ENCODE measurements at regions not wholly inside any gene's neighbourhood (a gene's known extent, or its start where the extent isn't known, plus 50 kb on each side); places are given as distances from the start of the nearest gene placed in this dataset.
"Not testable (repeated sequence)": the region's sequence is repeated elsewhere in the genome, so short reads cannot be mapped to it uniquely, and the experiment has no call there.

DNA sequence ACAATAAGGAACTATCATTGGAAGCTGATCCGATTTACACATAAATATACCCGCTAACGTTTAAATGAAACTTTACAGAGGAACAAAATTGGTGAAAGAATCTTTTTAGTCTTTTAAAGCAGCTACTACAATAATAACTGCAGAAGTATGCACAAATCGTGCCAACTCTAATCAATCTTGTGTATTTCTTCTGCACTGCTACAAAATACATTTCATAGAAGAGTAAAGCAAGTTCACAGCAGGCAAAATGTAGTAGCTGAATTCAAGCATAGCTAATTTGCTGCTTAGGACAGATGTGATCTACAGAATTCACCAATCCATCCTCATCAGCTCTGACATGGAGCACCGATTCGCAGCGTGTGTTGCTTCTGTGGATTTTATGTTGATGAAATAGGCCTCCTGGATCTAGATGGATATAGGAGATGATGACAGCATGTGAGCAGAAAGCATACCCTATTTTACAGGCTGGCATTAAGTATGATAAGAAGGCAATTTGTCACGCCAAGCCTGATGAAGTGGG, 367.3 kb upstream of the FGF13 start:
- ATAC-seq (no peak), DNase-seq (no peak)
- intact Hi-C loops (cut with micrococcal nuclease) = no loop called here

DNA sequence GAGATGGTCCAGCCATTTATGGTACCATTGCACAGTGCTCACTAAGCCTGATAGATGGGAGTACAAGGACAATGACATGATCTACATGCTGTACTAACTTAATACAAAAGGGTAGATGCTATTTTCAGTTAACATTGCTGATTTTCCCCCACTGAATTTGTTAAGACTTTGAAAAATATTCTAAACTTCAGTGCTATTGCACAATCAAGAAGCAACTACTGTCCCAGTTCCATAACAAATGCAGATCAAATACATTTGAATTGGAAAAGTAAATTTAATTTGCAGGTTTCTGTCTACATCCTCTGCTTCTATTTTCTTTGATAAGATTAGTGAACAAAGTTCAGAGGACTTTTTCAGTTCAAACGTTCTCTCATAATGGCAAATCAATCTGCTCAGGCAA, 366.8 kb upstream of the FGF13 start:
- DNase-seq = no peak
- ATAC-seq = no peak
- intact Hi-C loops (cut with micrococcal nuclease) = no loop called here

DNA sequence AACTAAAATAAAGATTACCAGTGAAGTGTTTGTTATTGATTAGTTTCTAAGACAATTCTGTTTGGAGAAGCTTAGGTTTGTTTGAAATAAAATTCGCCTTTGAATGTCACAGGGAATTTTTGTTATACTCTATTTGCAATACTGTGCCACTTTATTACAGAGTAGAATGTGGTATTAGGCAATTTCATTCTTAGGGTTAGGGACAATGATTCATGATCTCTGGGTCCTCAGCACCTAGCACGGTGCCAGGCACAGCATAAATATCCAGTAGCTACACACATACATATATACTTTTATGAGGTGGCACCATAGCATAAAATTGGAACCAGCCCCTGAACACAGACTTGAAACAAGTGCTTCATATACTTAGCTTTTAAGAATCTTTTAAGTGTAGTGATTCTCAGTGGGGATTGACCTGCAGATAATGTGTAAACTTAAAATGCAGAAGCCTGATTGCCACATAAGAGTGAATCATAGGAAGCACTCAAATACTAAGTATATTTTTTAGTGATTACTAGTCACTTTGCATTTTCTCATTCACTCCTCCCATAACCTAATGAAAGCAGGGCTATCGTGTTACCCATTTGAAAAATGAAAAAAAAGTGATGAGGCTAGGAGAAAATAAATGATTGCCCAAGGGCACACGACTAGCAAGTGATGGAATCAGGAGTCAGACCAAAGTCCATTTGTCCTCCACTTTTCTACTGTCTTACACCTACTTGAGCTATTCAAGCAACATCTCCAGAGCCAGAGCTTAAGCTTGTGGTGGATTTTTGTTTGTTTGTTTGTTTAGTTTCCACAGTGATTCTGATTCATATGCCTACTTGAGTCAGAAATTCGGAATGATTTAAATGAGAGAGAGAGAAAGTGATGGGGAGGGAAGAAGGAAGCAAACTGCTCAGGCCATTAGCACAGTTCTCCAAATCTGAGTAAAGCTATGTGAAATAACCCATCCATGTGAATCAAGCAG, 366.0 kb upstream of the FGF13 start:
- DNase-seq = no peak
- ATAC-seq = no peak
- intact Hi-C loops (cut with micrococcal nuclease) = no loop called here

DNA sequence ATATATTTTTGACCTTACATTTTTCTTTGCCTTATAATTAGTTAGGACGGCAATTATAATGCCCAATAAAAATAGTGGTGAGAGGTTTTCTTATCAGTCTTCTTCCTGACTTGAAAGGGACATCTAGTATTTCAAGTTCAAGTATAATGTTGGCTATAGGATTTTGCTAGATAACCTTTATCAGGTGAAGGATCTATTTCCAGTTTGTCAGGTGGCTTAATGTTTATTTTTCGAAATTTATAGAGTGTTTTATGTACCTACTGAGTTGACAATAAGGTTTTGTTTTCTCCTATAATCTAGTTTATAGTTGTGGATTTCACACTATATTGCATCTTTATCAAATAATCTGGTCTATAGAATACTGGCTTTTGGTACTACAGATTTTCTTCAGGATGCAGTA, 351.8 kb upstream of the FGF13 start:
- no peak for DNase-seq
- intact Hi-C loops (cut with micrococcal nuclease) = no loop called here
- ATAC-seq = no peak

DNA sequence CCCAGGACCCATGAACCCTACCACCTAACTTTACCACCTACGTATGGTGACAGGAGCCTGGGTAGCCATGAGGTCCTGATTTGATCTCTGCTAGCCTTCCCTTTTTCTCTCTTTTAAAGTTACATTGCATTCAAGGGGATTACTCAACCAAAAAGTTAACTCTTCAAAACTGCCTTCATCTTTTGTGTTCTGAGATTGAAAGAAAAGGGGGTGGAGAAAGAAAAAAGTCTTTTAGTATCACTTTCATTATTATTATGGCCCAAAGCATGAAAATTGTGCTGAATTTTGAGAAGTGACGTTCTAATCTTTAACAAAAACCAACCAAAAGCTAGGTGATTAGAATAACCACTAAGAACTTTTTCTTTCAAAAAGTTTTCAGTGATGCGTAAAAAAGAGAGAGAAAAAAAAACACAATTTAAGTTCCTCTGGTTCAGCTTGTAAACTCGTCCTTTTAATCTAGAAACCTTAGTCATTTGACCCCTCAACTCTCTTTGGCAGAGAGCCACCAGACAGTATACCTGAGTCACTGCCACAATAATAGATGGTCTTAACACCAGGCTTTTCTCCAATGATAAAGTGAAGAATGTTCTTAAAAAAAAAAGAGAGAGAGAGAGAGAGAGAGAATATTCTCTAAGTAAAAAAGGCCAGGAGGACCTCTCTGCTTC, 347.4 kb upstream of the FGF13 start:
- DNase-seq (no peak), ATAC-seq (no peak)
- intact Hi-C loops (cut with micrococcal nuclease) = no loop called here

DNA sequence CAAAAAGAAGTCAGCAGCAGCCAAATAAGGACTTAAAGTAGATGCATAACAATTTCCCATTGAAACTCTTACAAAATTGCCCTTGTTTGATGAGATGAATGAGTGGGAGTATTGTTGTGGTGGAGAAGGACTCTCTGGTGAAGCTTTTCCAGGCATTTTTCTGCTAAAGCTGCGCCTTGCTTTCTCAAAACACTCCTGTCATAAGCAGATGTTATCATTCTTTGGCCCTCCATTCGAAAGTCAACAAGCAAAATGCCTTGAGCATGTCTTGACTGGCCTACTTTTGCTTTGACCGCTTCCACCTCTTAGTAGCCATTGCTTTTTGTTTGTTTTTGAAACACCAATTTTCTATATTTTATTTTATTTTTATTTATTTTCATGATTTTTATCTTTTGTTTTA, 340.9 kb upstream of the FGF13 start:
- intact Hi-C loops (cut with micrococcal nuclease) = no loop called here
- DNase-seq = no peak
- ATAC-seq = no peak

DNA sequence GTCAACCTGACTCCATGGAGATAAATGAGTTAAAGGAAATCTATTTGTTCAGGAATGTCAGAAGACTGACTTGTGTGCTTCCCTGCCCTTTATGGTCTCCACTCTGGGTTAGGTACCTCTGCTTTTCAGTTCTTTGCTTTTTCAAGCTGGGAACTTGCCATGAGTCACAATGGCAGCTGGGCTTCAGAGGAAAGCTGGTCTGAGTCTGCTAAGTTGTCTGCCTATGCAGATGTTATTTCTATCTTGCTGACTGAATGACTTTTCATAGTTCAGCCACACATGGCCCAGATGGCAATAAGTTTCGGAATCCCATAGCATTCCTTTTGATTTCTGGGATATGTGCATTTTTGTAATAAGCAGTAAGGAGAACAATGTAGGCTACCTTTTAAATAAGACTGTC, 337.9 kb upstream of the FGF13 start:
- ATAC-seq = no peak
- no peak for DNase-seq
- intact Hi-C loops (cut with micrococcal nuclease) = no loop called here

DNA sequence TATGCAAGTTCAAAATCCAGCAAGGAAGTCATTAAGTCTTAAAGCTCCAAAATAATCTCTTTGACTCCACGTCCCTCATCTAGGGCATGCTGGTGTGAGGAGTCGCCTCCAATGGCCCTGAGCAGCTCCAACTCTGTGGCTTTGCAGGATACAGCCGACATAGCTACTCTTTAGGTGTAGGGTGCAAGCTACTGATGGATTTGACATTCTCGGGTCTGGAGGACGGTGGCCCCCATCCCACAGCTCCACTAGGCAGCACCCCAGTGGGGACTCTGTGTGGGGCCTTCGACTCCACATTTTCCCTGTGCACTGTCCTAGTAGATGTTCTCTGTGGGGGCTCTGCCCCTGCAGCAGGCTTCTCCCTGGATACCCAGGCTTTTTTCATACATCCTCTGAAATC, 333.2 kb upstream of the FGF13 start:
- intact Hi-C loops (cut with micrococcal nuclease) = no loop called here
- no peak for ATAC-seq
- DNase-seq = no peak

DNA sequence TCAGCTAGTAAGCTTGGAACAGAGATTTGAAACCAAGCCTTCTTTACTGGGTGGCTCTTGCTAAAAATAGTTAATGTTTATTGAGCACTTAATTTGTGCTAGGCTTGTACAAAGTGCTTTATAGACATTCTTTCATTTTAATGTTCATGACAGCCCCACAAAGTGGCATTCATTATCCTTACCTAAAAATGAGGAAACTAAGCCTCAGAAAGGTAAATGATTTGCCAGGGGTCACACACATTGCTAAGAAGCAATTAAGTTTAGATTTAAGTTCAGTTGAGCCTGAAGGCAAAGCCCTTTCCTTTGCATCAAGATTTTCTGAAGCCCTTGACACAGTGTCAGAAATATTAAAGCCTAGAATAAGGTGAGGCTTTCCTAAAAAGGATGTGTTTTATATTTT, 327.5 kb upstream of the FGF13 start:
- DNase-seq = no peak
- ATAC-seq = no peak
- intact Hi-C loops (cut with micrococcal nuclease) = no loop called here

DNA sequence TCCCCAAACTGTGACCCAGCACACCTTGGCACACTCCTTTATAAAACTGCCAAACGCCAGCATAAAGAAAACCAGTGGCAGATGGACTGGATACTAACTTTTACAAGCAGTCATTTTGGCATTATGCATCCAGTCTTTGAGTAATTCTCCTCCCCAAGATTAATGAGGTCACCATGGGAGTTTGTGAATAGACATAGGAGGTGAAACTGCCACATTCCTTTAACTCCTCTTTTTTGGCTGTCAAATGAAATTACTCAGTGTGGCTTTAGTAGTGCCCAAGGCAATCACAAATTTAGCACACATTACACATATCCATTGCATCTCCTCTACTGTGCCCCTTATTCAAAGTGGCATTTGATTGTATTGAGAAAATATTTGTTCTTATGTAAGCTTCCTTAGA, 315.3 kb upstream of the FGF13 start:
- intact Hi-C loops (cut with micrococcal nuclease) = no loop called here
- DNase-seq (no peak), ATAC-seq (no peak)

DNA sequence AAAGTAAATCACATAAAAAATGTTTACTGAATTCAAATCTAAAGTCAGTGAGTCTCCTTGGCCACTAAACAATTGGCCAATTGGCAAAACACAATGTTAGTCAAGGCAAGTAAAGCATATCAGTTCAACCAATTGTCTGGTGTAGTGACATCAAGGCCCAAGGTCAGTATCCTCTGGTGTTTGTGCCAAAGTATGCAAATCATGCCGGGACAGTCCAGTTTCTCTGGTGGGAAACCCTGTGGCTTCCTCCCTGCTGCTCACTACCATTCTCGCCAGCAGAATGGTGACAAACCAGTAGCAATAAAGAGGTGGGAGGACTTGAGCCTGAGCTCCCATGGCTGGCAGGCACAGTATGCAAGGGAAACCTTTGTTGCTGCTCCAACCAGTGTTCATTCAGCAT, 314.9 kb upstream of the FGF13 start:
- DNase-seq = no peak
- intact Hi-C loops (cut with micrococcal nuclease) = no loop called here
- no peak for ATAC-seq

DNA sequence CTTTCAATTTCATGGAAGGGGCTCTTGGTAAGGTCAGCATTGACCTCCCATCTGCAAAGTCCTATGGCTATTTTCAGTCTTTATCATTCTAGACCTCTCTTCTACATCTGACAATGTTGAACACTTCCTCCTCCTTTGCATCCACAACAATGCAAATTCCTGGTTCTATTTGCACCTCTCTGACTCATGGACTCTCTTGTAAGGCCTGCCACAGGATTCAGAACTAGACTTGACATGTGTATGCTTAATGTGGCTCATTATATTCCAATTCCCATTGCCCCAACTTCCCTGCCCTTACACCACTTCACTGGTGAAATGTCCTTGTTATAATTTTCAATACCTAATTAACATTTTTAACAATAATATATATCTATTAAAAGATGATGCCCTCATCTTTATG, 314.3 kb upstream of the FGF13 start:
- ATAC-seq (no peak), DNase-seq (no peak)
- intact Hi-C loops (cut with micrococcal nuclease) = no loop called here

DNA sequence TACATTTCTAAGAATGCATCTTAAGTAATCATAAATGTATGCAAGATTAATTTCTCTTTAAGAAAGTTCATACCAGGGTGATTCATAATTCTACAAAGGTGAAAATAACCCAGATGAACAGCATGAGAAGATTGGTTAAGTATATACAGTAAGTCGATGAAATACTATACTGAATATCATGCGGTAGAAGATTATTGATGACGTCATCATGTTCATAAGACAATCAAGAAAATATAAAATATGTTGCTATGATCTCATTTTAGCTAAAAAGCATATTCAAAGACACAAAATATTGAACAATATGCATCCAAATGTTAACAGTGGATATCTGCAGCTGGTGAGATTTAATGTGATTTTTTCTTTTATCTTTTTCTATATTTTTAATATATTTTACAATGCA, 312.0 kb upstream of the FGF13 start:
- intact Hi-C loops (cut with micrococcal nuclease) = no loop called here
- no peak for ATAC-seq

DNA sequence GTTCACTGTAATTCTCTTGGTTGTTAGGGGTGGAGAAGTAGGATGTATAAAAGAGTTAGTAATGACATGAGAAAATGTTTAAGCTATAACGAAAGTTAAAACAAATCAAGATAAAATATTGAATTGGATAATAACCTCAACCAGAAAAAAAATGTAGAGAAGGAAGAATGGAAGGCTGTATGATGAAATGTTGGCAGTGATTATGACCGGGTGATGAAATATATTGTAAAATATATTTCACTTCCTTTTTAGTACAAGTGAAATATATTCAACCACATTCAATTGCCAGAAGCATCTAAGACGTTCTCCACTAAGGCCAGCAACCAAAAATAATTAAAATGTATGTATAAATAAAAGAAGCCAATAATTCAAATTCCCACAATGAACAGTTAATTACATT, 309.3 kb upstream of the FGF13 start:
- DNase-seq = no peak
- intact Hi-C loops (cut with micrococcal nuclease) = no loop called here
- ATAC-seq = no peak

More for the DNA sequence above, 312.0 kb upstream of the FGF13 start:
- no peak for DNase-seq

DNA sequence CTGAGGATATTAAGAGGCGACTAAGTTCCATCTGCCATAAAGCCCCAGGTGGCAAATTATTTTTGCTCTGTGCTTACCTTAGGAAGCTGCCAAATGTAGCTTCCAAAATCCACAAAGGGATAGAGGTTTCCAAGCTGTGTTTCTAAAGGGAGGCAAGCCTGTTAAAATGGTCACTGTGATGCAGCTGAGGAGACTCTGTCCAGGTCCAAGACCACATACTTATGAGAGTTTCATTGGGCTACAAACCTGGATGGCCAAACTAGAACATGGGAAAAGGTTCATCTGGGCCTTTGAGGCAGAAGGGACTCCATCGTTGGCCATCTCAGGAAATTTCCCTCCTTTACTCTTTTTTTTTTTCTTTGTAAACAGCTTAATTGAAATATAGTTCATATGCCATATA, 306.9 kb upstream of the FGF13 start:
- ATAC-seq (no peak), DNase-seq (no peak)
- intact Hi-C loops (cut with micrococcal nuclease) = no loop called here

DNA sequence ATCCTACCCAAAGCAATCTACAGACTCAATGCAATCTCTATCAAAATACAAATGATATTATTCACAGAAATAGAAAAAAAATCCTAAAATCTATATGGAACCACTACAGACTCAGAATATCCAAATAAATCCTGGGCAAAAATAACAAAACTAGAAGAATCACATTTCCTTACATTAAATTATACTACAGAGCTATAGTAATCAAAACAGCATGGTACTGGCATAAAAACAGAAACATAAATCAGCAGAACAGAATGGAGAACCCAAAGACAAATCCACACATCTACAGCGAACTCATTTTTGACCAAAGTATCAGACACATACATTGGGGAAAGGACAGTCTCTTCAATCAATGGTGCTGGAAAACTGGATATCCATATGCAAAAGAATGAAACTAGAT, 304.1 kb upstream of the FGF13 start:
- no peak for DNase-seq
- no peak for ATAC-seq
- intact Hi-C loops (cut with micrococcal nuclease) = no loop called here

DNA sequence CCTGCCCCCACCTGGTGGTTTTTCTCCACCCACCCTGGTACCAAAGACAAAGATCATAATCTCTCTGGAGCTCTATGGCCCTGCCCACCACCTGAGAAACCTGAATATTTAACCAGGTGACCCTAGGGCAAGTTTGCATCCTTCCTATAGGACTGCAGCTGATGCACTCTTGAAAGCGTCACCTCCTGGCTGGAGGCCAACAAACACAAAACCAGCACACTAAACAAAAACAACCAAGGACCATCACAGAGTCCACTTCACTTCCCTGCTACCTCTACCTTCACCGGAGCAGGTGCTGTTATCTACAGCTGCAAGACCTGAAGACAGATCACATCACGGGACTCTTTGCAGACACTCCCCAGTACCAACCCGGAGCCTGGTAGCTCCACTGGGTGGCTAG, 296.7 kb upstream of the FGF13 start:
- intact Hi-C loops (cut with micrococcal nuclease) = no loop called here
- DNase-seq (no peak), ATAC-seq (no peak)

DNA sequence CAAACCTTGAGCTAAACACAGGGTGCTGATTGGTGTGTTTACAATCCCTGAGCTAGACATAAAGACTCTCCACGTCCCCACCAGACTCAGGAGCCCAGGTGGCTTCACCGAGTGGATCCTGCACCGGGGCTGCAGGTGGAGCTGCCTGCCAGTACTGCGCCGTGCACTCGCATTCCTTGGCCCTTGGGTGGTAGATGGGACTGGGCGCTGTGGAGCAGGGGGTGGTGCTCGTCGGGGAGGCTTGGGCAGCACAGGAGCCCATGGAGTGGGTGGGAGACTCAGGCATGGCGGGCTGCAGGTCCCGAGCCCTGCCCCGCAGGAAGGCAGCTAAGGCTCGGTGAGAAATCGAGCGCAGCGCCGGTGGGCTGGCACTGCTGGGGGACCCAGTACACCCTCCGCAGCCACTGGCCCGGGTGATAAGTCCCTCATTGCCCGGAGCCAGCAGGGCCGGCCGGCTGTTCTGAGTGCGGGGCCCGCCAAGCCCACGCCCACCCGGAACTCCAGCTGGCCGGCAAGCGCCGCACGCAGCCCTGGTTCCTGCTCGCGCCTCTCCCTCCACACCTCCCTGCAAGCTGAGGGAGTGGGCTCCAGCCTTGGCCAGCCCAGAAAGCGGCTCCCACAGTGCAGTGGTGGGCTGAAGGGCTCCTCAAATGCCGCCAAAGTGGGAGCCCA, 292.5 kb upstream of the FGF13 start:
- ATAC-seq; DNase-seq; intact Hi-C loops (cut with micrococcal nuclease): not testable (repeated sequence)

DNA sequence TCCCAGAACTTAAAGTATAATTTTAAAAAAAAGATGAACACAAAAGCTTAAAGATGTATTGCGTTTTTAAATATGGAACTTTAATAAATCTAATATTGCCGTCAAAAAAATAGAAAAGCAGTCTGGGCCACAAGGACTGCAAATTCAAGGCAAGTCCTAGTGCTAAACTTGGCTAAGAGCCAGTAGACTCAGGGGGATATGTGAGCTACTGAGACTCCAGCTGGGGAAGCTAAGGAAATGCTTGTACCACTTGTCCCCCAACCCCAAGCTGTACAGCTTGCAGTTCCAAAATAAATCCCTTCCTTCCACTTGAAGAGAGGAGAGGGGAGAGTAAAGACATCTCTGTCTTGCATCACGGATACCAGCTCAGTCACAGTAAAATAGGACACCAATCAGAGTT, 290.8 kb upstream of the FGF13 start:
- no peak for DNase-seq
- intact Hi-C loops (cut with micrococcal nuclease) = no loop called here
- ATAC-seq = no peak

DNA sequence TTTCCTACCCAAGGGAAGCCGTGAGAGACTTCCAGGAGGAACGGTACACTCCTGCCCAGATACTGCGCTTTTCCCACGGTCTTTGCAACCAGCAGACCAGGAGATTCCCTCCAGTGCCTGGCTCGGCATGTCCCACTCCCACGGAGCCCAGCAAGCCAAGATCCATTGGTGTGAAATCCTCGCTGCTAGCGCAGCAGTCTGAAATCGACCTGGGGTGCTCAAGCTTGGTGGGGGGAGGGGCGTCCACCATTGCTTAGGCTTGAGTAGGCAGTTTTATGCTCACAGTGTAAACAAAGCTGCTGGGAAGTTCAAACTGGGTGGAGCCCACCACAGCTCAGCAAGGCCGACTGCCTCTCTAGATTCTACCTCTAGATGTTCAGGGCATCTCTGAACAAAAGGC, 284.8 kb upstream of the FGF13 start:
- intact Hi-C loops (cut with micrococcal nuclease) = no loop called here
- no peak for ATAC-seq
- no peak for DNase-seq

Data from left ventricle myocardium superior (tissue), 1 donor.